GM03348 (cell line): ENCODE measurements at regions not wholly inside any gene's neighbourhood (a gene's known extent, or its start where the extent isn't known, plus 50 kb on each side); places are given as distances from the start of the nearest gene placed in this dataset.
"Not testable (repeated sequence)": the region's sequence is repeated elsewhere in the genome, so short reads cannot be mapped to it uniquely, and the experiment has no call there.

ENCODE experiments used
- DNase-seq: peaks from one replicate; pipeline ENCODE4 v3.0.0; 2012; ENCODE audit warnings: low spot score

DNA sequence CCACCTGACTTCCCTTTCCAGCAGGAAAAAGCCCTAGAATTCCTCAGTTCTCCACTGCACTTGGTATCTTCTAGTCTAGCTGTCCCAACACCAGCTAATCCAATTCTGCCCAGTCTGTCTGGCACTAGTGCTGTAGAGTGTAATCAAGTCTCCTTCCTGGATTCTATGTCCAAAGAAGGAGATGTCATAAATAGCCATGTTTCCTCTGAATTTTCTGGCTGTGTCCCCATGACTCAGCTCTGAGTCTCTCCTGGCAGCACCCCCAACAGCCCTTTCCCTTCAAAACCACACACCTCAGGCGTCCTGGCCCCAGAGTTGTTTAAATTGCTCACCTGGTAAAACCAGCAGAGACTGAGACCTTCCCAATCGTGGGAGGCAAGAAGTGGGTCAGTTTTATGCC, 197.2 kb downstream of the GRXCR1 start:
- DNase-seq: no peak

- no peak for DNase-seq
Measured at GRCh38 chr4:43103048-43103447, 210.5 kb downstream of the GRXCR1 start.

DNA sequence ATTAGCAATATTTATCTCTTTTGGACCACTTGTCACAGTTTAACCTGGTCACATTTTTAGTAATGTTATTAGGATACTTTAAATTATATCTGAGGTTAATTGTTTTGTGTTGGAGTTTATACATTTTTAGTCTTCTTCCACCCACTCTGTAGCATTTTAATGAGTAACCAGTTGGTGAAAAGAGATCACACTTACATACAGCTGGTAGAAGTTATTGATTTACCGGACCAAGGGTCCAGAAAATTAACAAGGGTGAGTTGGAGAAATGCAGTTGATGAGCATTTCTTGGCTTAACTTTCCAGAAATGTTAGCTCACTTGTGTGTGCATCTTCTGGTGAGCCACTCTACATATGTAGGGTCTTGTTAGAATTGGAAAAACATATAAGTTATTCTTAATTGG, 219.6 kb downstream of the GRXCR1 start:
- DNase-seq: no peak

- no peak for DNase-seq
Measured at GRCh38 chr4:43113196-43113595, 220.7 kb downstream of the GRXCR1 start.

GRCh38 chr4:43126595-43126994, 234.1 kb downstream of the GRXCR1 start:
- DNase-seq: no peak

DNA sequence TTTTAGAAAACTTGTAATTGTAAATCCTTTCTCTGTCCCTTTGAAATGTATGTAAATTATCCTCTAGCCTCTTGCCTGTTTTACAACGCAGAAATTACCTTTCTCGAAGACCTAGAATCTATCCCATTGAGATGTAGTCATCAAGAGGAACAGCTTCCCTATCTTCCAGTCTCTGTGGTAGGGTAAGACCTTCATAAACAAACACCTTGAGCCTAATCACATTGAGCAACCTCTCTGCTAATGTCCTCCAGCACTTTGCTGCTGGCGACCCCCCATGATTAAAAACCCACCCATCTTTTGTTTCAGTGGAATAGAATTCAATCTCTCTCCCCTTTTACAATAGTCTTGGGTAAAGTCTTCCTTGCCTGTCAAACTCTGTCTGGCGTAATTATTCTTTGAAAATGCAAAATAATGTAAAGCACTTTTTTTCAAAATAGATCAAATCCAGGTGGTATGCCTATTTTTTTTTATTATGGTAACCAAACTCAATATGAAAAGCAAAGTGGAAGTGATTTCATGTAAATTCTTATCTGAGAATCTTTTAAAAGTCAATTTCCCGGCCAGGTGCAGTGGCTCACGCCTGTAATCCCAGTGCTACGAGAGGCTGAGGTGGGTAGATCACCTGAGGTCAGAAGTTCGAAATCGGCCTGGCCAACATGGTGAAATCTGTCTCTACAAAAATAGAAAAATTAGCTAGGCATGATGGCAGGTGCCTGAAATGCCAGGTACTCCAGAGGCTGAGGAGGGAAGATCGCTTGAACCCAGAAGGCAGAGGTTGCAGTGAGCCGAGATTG, 237.9 kb downstream of the GRXCR1 start:
- no peak for DNase-seq

- DNase-seq: peak; percentile 52
Measured at GRCh38 chr4:43132010-43132582, 239.6 kb downstream of the GRXCR1 start.

DNA sequence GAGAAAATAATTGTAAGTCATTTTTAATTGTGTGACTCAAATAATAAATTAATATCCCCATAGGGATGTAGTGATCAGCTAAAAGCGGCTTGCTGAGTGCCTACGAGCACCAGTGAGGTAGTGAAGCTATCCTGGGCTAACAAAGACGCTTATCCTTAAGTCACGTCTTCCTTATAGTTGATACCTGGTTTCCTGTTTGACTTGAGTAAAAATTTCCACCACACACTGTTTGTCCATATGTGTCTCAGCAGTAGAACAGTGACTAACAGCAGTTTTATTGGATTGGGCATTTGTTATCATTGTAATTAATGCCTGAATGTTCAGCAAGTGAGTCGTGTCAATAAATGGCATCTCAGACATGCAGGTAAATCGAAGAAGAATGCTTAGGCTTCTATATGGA, 241.1 kb downstream of the GRXCR1 start:
- no peak for DNase-seq

- no peak for DNase-seq
Measured at GRCh38 chr4:43136752-43137151, 244.2 kb downstream of the GRXCR1 start.

DNA sequence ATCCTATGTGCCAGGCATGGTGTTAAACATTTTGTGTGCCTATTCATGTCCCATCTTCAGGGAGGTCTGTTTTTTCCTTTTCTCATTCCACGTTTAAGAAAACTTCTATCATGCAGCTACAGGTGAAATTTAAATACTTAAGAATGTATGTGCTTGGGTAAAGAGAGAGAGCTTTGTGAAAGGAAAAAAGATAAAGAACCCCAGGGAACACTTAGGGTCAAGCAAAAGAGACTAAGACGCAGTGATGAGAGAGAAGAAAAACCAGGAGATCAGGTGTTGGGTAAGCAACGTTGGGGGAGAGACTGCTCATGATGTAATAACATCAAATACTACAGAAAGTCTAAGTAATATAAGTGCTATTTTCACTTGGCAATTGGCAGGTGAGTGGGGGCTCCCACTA, 253.7 kb downstream of the GRXCR1 start:
- no peak for DNase-seq

- no peak for DNase-seq
Measured at GRCh38 chr4:43148481-43148880, 256.0 kb downstream of the GRXCR1 start.

- no peak for DNase-seq
Measured at GRCh38 chr4:43163101-43163792, 270.7 kb downstream of the GRXCR1 start.

DNA sequence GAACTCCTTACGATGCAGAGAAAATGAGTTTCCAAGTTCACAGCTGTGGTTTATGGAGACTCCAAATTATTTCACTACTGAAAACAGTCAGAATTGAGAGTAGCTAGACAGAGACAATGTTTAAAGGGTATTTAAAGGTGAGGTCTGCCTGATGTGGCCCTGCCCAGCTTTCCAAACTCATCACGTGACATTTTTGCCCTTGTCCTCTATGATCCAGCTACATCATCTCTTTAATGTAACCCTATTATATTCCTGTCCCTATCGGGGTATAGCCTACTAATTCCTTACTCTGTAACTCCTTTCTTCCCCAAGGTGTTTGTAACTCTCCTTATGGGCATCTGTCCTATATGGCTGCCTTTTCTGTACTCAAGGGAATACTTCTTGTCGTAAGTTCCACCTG, 297.2 kb downstream of the GRXCR1 start:
- DNase-seq: no peak

GRCh38 chr4:43212576-43212975, 320.1 kb downstream of the GRXCR1 start:
- not testable (repeated sequence) for DNase-seq

- no peak for DNase-seq
Measured at GRCh38 chr4:43223820-43224219, 331.3 kb downstream of the GRXCR1 start.

DNA sequence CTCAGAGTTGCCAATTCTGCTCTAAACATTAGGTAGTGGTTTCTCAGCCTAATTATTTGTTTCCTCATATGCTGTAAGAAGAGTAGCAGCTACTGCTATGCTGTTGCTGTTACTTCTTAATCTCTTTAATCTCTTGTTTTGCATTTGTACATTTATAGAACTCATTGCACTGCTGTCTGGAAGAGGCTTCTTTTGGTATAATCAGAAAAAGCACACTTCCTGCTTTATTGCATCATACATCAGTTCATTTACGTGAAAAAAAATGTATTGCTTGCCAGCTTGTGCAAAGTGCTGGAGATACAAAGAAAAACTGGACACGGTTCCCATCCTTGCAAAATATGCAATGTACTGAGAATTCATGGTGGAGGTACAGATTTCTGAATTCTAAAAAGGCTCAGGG, 332.0 kb downstream of the GRXCR1 start:
- DNase-seq: no peak

- no peak for DNase-seq
Measured at GRCh38 chr4:43233321-43233720, 340.8 kb downstream of the GRXCR1 start.

DNA sequence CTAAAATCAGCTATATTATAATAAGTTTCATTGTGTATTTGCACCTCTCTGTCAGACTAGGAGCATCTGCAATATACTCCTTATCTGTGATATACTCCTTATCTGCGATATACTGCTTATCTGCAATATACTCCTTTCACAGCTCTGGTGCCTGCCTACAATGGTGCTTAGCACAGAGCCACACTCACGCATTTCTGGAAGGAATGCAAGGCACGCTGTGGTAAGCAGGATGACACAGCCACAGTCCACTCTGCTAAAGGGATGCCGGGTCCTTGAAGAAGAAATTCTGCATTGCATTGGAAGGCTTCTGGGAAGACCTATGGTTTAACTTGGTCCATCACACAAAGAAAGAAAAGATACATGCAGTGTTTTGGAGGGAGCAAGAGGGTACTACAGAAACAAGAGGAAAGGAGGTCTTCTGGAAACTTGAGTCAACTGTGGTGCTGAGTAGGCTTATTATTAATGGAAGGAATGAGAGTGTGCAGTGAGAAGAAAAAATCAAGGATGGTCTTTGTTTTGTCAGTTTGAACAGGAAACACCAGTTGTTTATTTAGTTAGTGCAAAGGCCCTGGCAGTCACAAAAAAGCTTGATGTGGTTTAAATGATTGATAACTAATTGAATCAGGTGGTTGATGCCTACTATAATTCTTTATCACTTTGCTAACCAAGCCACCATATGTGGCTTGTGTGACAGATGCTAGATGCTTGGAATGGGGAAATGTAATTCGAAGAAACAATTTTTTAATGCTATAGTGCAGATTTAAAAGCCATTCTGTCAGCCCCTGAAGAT, 342.3 kb downstream of the GRXCR1 start:
- DNase-seq: no peak

DNA sequence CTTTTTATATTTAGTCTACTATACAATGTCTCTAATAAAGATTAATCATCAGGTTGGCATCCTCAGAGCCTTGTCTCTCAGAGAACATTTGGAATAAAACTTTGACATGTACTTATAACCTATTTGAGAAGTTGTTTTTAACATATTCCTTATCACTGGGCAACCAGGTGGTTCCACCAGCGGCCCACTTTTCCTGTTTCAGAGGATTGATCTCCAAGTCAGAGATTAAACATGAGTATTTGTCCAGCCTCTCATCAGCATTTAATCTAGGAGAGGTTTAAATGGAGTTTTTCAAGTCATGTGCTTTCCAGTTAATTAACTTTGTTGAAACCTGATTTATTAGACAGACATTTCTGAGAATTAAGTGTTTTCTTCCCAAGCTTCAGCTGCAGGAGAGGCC, 345.5 kb downstream of the GRXCR1 start:
- DNase-seq: no peak

DNA sequence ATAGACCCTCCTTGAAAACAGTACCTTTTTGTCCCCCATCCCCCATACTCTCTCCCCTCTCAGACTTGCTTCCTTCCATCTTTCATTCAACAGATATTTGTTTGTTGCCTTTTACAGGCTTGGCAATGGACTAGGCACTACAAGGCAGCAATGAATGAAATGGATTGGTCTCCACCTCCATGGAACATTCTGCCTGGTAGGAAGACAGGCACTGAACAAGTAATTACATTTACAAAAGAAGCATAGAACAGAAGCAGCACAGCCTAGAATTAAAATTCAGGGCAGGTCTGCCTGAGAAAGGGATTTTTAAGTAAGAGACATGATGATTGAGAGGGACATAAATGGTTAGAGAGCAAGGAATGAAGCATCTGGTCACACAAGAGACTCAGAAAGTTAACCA, 346.1 kb downstream of the GRXCR1 start:
- no peak for DNase-seq

GRCh38 chr4:43241104-43241503, 348.6 kb downstream of the GRXCR1 start:
- no peak for DNase-seq

- no peak for DNase-seq
Measured at GRCh38 chr4:43242606-43243005, 350.1 kb downstream of the GRXCR1 start.
